Thyroid gland (tissue), 4 donors: ENCODE measurements at regions not wholly inside any gene's neighbourhood (a gene's known extent, or its start where the extent isn't known, plus 50 kb on each side); places are given as distances from the start of the nearest gene placed in this dataset.

Source experiments
- POLR2A ChIP-seq, 2 donors: fragments of 450-650 bp; IDR thresholded peaks; one replicate each; pipeline ENCODE4 v1.6.1; 2017; ENCODE audit warnings: antibody characterized with exemption in 2 of 2, mild to moderate bottlenecking in 2 of 2, moderate library complexity in 1 of 2
- TF ChIP-seq, protein P1 (sequence below), 6 experiments: fragments of 200-600 bp in 3 of 6; fragments of 450-650 bp in 3 of 6; sonication (generic) in 3 of 6; IDR thresholded peaks; one replicate each; pipeline ENCODE4 v1.5.1; 2016 to 2019; ENCODE audit warnings: antibody characterized with exemption in 6 of 6, mild to moderate bottlenecking in 2 of 6, inconsistent platforms in 1 of 6, moderate library complexity in 1 of 6

DNA sequence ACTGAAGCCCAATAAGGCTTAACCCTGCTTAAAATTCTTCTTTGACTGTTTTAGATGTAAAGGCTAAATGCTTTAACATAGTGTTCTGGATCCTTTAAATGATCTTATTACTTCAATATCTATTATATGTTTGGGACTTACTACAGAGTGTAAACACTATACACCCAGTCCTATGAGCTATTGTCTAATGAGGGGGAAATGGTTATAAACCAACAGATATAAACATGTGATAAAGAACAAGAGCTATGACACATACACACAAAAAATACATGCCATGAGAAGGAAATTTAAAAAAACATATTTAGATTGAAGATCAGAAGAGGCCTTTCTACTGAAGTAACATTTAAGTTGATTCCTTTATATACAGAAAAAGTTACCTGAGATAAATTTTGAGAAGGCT is 505.1 kb downstream of the FOXG1 start:
- TF ChIP-seq, protein P1, sequence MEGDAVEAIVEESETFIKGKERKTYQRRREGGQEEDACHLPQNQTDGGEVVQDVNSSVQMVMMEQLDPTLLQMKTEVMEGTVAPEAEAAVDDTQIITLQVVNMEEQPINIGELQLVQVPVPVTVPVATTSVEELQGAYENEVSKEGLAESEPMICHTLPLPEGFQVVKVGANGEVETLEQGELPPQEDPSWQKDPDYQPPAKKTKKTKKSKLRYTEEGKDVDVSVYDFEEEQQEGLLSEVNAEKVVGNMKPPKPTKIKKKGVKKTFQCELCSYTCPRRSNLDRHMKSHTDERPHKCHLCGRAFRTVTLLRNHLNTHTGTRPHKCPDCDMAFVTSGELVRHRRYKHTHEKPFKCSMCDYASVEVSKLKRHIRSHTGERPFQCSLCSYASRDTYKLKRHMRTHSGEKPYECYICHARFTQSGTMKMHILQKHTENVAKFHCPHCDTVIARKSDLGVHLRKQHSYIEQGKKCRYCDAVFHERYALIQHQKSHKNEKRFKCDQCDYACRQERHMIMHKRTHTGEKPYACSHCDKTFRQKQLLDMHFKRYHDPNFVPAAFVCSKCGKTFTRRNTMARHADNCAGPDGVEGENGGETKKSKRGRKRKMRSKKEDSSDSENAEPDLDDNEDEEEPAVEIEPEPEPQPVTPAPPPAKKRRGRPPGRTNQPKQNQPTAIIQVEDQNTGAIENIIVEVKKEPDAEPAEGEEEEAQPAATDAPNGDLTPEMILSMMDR (IDR thresholded peaks at IDR 0.05) = no peak
- TF ChIP-seq POLR2A (IDR thresholded peaks at IDR 0.05) = no peak
